HG03097 (cell line): ENCODE measurements at regions not wholly inside any gene's neighbourhood (a gene's known extent, or its start where the extent isn't known, plus 50 kb on each side); places are given as distances from the start of the nearest gene placed in this dataset.

Experiments used
- ATAC-seq: cut with Tn5 transposase; IDR thresholded peaks from one replicate; pipeline ENCODE4 v1.9.1; 2021; ENCODE audit not compliant: unreplicated experiment, low FRiP score

DNA sequence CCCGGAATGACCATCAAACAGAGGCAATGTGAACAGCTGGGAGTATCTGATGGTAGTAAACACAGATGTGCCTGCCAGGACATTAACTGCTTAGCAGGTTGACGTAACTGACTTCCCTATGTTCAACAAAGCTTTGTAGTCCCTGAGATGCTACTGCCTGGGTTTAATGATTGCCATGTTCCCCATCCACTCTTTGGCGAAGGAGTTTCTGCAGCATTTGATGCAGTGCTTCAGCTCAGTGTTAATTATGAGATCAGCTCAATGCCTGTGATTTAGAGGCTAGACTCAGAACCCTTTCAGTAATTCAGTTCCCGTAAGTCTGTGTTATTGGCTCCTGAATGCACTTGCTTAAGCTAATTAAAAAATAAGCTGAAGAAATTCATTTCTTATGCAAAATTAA lies 547.3 kb upstream of the ZNF608 start:
- no peak for ATAC-seq

DNA sequence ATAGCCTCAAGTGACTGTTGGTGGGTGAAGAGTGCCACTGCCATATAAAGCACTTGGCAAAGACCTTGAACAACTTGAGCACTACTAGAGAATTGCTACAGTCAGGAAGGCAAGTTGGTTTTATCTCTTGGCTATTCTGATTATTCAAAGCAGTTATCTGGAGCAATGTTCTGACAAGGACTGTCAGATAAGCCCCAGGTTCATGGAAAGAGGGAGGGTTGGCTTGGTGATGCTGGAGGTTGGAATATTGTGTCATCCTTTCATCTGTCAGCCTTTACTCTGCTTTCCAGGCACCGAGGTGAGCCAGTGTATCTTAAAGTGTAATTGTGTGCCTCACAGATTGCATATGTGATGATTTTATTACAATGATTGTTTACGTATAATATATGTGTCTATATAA lies 548.4 kb upstream of the ZNF608 start:
- no peak for ATAC-seq

DNA sequence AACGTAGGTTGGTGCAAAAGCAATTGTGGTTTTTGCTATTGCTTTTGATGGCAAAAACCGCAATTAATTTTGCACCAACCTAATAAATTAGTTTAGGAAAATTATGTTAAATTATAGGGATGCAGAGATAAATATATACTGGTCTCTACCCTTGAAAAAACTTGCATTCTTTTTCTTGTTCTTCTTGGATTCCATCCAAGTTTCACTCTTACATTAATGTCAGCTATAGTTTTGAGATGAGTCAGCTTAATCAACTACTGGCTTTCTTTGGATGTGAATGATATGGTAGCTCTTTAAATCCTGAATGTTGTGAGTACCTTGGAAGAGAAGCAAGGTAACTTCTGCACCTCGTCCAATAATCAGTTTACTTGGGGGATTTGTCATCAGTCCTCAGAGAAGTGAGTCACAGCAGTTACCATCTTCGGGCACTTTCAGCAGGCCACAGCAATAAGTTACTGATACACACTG lies 549.0 kb upstream of the ZNF608 start:
- ATAC-seq = no peak

DNA sequence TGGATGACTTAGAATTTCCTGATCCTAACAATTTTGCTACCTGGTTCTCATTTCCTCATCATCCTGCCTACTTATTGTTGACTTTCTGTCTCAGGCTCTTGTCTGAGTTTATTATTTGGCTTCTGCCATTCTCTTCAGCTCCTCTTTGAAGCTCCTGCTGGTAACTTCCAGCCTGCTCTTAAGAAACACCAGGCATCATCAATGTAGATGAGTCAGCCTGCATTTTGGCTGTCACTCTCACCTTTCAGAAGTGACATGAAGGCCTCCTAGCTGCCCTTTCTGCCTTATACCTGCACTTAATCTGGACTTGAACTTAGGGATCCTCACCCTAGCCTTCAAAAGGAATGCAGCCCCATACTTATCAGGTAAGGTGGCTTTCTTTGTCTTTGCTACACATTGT lies 551.8 kb upstream of the ZNF608 start:
- no peak for ATAC-seq

DNA sequence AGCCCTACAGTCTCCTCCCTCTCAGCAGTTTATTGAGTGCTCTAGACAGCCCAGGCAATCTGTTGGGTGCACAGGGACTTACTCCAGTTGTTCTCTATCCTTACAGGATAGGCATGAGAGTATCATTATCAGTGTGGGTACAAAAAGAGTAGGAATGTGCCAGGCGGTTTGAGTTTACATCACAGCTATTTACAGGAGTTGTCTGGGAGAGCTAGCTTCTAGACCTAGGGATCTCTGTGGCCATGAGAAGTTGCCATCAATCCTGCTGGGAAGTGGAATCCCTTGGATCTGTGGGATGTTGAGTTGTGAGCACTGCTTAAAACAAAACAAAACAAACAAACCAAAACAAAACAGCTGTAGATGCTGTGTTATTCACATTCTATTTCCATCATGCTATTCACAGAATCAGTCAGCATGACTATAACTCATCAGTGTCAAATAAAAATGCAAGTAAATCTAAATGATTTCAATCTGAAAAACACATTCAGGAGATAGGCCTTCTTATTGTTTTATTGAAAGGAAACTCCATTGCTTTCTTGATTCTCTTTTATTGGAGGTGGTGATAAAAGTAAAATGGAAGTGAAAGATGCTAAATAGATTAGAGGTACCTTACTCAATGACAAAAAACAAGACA lies 552.4 kb upstream of the ZNF608 start:
- no peak for ATAC-seq

DNA sequence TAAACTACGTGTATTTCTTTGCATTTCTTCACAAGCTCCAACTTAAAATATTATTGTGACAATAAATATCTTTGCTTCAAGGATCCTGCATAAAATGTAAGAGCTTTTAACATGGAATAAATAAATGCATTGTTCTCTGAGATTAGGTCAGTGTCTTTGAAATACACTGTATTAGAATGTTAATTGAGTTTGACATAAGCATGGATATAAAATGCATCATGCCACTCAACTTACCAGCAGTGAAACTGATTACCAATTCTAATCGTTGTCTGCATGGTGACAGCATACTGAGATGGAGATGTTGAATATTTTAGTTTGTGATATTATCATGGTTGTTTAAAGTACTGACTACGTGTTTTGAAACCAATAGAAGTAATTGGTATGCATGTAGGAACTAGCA lies 555.3 kb upstream of the ZNF608 start:
- no peak for ATAC-seq

DNA sequence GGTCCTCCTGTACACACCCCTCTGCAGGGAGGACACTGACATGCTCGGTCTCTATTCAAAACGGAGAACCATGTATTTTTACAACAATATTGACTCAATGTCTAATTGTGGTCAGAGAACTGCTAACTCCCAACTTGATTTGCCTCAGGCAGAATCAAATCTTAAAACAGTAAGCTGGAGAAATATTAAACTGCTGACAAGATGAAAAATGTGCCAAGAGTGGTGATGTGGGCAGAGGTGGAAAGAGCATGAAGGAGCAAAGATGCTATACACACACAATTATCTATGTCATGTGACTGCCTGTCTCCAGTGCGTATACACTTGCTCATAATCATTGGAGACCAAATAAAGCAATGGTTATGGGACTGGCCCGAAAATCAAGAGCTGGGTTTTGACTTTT lies 556.1 kb upstream of the ZNF608 start:
- no peak for ATAC-seq

DNA sequence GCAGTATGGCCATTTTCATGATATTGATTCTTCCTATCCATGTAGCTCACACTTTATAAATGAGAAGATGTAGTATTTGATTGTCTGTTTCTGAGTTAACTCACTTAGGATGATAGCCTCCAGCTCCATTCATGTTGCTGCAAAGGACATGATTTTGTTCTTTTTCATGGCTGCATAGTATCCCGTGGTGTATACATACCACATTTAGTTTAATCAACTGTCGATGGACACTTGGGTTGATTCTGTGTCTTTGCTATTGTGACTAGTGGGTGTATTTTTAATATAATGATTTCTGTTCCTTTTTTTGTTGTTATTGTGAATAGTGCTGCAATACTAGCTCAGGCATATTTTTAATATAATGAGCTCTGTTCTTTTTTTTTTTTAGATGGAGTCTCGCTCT lies 560.3 kb upstream of the ZNF608 start:
- no peak for ATAC-seq

DNA sequence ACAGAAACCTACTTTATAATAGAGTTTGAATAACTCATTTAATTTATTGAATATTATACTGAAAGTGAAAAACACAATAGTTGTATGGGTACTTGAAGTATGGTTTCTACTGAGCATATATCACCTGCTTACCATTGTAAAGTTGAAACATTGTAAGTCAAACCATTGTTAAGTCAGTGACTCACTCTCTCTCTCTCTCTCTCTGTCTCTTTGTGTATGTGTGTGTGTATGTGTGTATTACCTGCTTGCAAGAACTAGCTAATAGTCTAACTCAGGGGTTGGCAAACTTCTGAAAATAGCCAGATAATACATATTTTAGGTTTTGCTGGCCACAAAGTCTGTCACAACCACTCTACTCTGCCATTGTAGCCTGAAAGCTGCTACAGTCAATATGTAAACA lies 564.3 kb upstream of the ZNF608 start:
- ATAC-seq = no peak

DNA sequence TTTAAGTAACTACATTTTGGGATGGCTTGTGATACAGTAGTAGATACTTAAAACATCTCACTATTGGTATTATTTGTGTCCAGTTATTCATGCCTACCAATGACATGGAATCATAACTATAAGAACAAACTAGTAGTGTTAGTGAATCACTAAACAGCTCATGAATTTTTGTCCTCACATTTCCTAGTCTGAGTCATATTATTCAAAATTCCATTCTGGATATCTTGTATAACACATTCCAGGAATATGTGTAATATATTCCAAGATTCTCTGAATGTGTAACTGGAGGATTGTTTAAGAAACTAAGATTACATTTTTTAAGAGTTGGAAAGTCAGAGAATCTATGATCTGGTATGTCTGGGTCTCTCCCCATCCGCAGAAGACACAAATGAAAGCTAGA lies 565.3 kb upstream of the ZNF608 start:
- no peak for ATAC-seq

DNA sequence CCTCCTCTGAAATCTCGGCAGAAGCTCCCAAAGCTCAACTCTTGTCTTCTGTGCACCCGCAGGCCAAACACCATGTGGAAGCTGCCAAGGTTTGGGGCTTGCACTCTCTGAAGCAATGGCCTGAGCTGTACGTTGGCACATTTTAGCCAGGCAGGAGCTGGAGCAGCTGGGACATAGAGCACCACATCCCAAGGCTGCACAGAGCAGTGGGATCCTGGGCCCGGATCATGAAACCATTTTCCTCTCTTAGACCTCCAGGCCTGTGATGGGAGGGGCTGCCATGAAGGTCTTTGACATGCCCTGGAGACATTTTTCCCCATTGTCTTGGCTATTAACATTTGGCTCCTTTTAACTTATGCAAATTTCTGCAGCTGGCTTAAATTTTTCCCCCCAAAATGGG lies 567.1 kb upstream of the ZNF608 start:
- ATAC-seq = no peak

DNA sequence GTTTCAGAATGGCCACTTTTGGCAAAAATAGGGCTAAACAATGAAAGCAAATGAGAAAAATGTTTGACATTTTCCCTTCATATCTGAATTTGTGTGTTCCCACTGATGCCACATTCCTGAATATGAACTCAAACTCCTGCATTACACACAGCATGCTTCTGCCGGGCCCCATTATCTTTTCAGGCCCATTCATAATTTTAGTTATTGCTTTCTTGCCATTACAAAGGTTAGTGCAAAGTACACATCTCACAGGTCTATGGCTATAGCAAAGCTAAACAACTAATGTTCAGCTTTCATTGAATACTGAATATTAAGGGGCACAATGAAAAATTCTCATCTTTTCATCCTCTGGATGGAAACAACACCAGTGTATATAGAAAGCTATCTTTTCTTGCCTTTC lies 568.9 kb upstream of the ZNF608 start:
- no peak for ATAC-seq

DNA sequence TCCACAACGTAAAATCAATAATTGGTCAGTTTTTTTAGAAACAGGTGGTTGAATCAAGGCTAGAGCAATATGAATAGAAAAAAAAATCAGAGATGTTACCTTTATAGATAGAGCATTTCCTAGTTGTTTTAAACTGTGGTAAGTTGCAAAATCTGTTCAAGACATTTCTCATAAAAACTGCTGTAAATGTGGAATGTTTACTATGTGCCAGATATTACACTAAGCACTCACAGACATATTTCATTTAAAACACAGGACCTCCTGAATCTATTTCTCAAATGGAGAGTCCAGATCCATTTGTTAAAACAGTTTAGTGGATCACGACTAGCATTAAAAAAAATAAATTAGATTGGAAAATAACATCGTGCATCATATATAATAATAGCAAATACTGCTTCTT lies 570.0 kb upstream of the ZNF608 start:
- ATAC-seq = no peak

DNA sequence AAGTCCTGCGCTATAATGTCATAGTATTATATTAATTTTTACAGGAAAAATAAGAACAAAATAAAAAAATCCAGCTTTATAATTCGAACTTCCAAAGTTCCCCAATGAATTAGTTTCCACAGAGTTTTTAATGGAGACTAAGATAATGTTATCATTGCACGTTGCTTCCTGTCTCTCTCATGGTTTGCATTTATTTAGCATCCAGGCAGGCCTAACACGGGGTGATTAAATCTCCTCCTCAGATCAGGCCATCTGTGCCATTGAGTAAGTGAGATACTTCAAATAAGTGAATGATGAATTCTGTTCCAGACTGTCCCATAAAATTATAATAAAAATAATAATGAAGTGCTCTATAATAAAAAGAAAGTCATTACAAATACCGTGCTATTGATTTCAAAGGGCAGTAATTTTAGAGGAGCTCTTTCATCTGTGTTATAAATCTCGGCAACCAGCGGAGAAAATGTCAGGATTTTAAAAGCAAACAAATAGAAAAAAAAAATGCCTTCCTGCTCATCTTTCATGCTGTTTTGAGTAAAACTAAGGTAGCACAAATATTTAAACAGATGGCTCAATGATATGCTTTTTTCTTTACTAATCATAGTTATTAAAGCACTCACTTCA lies 570.6 kb upstream of the ZNF608 start:
- ATAC-seq = no peak

DNA sequence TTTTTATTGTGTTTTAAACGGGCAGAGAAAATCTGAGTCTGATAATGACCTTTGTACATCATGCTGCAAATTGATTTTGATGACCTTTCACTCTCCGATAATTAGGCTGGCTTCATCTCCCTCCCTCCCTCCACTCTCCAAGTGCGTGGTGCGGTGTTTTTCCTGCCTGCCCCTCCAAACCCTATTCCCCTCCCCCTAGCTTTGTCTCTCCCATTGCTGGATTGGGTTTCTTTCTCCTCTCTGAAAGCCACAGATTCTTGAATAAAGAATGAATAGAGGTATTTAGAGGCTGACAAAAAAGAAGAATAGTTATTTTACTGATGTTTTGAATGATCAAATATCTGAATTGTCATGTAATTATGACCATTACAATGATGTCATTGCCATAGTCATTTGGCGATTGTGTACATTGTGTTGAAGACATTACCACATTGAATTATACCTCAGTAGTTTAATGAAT lies 571.1 kb upstream of the ZNF608 start:
- no peak for ATAC-seq

DNA sequence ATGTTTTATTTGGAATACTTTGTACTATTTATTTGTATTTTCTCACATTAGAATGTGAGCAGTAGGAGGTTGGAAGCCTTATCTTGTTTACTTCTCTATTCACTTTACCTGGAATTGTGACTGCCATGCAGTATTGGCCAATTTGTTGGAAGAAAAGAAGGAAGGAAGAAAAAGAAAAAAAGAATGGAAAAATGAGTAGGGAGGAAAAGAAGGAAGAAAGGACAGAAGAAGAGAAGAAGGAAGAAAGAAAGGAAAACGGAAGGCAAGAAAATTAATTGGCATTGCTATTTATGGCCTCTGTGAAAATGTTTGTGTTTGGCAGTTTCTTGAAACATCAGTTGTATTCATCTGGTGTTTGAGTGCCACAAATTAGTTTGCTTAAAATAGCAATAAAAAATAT lies 575.2 kb upstream of the ZNF608 start:
- no peak for ATAC-seq

DNA sequence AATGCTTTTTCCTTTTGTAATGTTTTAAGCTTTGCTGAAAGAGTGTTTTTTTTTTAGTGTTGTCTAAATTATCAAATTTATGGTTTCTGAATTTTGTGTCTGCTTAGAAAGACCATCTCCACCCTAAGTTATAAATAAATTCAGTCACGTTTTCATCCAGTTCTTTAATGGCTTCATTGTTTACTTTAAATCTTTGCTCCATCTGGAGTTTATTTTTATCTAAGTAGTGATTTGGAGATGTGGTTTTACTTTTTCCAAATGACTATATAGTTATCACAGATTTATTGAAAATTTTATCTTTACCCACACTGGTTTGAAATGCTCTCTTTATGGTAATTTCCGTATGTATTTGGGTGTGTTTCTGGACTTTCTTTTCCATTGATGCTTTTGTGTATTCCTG lies 577.2 kb upstream of the ZNF608 start:
- no peak for ATAC-seq

DNA sequence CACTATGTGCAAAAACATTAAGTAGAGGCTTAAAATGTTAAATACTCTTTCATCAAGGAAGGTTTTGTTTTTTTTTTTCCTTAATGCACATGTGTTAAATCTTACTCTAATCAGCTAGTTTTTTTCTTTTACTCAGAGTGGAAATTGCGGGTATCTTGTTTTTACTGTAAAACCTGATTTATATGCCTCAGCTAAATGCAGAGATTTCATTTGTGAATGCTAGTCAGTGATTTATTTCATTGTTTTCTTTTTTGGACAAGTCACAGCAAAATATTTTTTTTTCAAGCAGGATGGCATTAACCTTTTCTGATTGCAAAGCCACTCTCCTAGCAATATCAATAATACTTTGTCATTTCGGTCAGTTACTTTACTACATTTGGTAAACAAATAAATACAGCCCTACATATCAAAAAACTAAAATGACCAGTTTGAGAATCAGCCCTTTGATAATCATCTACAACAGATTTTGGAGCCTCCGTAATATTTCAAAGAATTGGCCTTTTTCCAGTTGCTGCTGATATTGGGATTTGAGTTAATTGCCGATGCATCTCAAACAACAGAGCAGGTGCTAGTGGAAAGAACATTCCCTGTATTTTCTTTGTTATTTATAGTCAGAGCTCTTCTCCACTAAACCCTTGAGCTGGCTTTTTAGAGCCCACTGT lies 579.2 kb upstream of the ZNF608 start:
- no peak for ATAC-seq

DNA sequence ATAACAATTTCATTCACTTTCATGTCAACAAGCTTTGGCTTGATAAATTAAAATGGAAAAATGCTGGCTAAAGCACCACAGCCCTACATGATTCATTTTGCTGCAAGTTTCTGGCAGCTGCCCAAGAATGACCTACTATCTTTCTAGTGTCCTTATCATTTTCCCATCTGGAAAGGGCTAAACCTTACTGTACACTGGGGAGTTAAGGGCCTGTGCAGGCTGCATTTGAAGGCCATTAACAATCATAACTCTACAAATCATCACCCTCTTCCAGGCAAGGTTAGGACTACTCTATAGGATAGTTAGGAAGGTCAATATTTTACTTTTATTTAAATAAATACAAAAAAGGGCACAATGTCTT lies 579.7 kb upstream of the ZNF608 start:
- no peak for ATAC-seq

DNA sequence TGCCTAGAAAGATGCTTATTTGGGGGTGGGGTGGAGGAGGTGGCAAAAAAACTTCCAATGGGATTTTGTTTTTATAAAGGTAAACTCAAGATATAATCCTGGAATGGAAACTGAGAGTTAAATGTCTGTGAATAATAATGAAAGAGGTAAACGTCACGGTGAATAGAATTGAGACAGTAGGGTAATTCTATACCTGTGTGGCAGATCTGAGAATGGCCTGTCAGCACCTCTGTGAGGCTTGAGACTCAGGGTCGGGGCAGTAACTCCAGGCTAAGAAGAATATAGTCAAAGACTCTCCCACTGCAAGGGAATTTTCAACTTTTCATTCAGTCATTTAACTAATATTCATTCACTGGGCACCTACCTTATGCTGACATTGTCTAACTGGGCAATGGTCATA lies 581.2 kb upstream of the ZNF608 start:
- ATAC-seq = no peak

DNA sequence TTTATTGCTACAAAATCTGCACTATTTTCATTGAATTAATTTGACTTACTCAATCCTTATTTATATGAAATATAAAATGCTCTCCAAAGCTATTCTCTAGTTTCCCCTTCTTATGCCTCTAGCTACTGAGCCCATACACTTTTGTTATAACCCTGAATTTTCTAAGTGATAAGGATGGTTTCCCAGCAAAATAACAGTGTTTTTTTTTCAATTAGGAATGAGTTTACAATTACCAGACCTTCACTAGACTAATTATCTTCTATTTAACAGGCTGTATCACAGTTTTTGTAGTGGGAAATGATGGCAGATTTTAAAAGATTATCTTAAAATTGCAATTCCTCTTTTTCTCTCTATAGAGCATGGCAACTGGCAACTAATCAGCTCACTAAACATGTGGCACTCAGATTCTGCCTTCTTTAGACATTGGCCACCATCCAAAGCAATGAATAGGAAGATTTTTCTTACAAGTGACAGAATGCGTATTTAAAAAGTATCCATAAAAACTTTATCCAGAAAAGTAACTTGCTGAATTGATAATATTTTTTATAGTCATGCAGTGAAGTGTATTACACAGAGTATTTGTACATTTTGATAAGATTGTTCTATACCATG lies 585.7 kb upstream of the ZNF608 start:
- no peak for ATAC-seq

DNA sequence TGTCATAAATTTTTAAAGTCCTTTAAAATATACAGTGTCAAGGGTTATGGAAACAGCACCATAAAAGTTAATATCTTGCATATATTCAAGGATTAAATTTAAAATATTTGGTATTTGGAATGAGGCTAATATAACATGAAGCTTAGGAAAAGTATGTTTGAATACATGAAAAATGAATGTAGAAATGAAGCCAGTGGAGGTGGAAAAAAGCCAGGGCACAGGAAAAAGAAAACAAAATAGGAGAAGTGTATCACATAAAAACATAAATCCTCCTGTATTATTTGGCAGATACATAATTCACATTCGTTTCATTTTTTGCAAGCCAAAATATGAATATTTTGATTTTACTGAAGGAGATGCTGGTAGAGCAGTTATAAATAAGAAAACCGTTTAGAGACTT lies 587.0 kb upstream of the ZNF608 start:
- no peak for ATAC-seq
